GM12878 (cell line): ENCODE measurements at regions not wholly inside any gene's neighbourhood (a gene's known extent, or its start where the extent isn't known, plus 50 kb on each side); places are given as distances from the start of the nearest gene placed in this dataset.

ENCODE experiments used
- ATAC-seq: fragments of 200-7000 bp; cut with Tn5 transposase; 3 replicates; pipeline ENCODE4 v1.9.1; 2020; ENCODE audit warnings: mild to moderate bottlenecking, moderate library complexity
- BruUV-seq: library from RNA; stranded (reverse); fragments of 400-500 nt; replicated peaks from 2 replicates; lab custom pipeline; 2021; lab: Mats Ljungman, UMichigan
- CTCF ChIA-PET: fragments of 300-600 bp; sonication (Branson Sonifier 250); formaldehyde crosslinking; extraction: SDS; loops from one replicate; lab custom pipeline; 2021; ENCODE audit warnings: inconsistent platforms; lab: Yijun Ruan, JAX
- POLR2A ChIA-PET: fragments of 350-600 bp; formaldehyde crosslinking; extraction: SDS; loops from one replicate; lab custom pipeline; 2021; ENCODE audit warnings: inconsistent platforms; lab: Charles Lee
- RAD21 ChIA-PET: fragments of 300-600 bp; sonication (Branson Sonifier 250); formaldehyde crosslinking; loops from one replicate; lab custom pipeline; 2023; ENCODE audit warnings: antibody characterized with exemption; ENCODE audit not compliant: unreplicated experiment; lab: Charles Lee
- SMC1A ChIA-PET: fragments of 300-600 bp; sonication (Branson Sonifier 250); formaldehyde crosslinking; loops from one replicate; lab custom pipeline; 2023; ENCODE audit not compliant: unreplicated experiment, uncharacterized antibody; lab: Charles Lee
- DNase-seq: peaks from one replicate; pipeline ENCODE4 v3.0.0-alpha.2; 2011; ENCODE audit warnings: low read depth, low spot score
- FAIRE-seq: peaks from 3 replicates; lab custom pipeline; 2011; peaks lifted over from hg19 to GRCh38; lab: Jason Lieb, UNC
- H2AFZ ChIP-seq: 2 replicates; pipeline ENCODE4 v1.6.0; 2011; ENCODE audit warnings: low read depth, low read length, control low read depth; ENCODE audit not compliant: control insufficient read depth
- H3K27ac ChIP-seq: 2 replicates; pipeline ENCODE4 v1.5.1; 2011; ENCODE audit warnings: control low read depth; ENCODE audit not compliant: control insufficient read depth, insufficient read depth
- H3K27me3 ChIP-seq, 2 experiments: replicated peaks in 1 of 2; 2 replicates each; pipeline versions ENCODE4 v1.6.0 to v1.6.1; 2011; ENCODE audit warnings: low read length in 1 of 2; ENCODE audit not compliant: control insufficient read depth in 2 of 2, insufficient read depth in 2 of 2
- H3K36me3 ChIP-seq, 2 experiments: 2 replicates each; pipeline ENCODE4 v1.5.1; 2011; ENCODE audit warnings: low read length in 1 of 2; ENCODE audit not compliant: control insufficient read depth in 2 of 2, insufficient read depth in 2 of 2
- H3K4me1 ChIP-seq: 2 replicates; pipeline ENCODE4 v1.6.1; 2011; ENCODE audit warnings: mild to moderate bottlenecking, low read length, moderate library complexity, mixed read lengths; ENCODE audit not compliant: control insufficient read depth, insufficient read depth
- H3K4me2 ChIP-seq: 2 replicates; pipeline ENCODE4 v1.6.0; 2011; ENCODE audit warnings: control low read depth; ENCODE audit not compliant: control insufficient read depth, insufficient read depth
- H3K4me3 ChIP-seq: fragments of 200-600 bp; sonication (generic); 2 replicates; pipeline ENCODE4 v1.5.1; 2016
- H3K79me2 ChIP-seq: 2 replicates; pipeline ENCODE4 v1.6.0; 2011; ENCODE audit warnings: low read length; ENCODE audit not compliant: control insufficient read depth, insufficient read depth
- H3K9ac ChIP-seq: 2 replicates; pipeline ENCODE4 v1.8.0; 2011; ENCODE audit warnings: low read length, control low read depth, mixed read lengths; ENCODE audit not compliant: control insufficient read depth, insufficient read depth
- H3K9me3 ChIP-seq: replicated peaks from 3 replicates; pipeline ENCODE4 v1.5.1; 2011; ENCODE audit warnings: mild to moderate bottlenecking, low read length; ENCODE audit not compliant: control insufficient read depth, insufficient read depth
- H4K20me1 ChIP-seq: 2 replicates; pipeline ENCODE4 v1.6.0; 2011; ENCODE audit not compliant: control insufficient read depth, insufficient read depth
- BRCA1 ChIP-seq: IDR thresholded peaks from 2 replicates; pipeline ENCODE4 v1.6.1; 2011; ENCODE audit warnings: low read depth, low read length, improper control_type of control experiment
- CBX5 ChIP-seq: sonication (generic); IDR thresholded peaks from 2 replicates; pipeline ENCODE4 v1.6.1; 2016; ENCODE audit warnings: low read depth, moderate library complexity, mild to moderate bottlenecking, inconsistent platforms
- CEBPZ ChIP-seq: fragments of 150-350 bp; IDR thresholded peaks from 2 replicates; pipeline ENCODE4 v1.6.1; 2016; ENCODE audit warnings: low read depth, low read length
- IKZF1 ChIP-seq: fragments of 450-650 bp; conservative IDR thresholded peaks from 2 replicates; pipeline ENCODE4 v1.6.1; 2017; ENCODE audit warnings: antibody characterized with exemption, mild to moderate bottlenecking
- MEF2A ChIP-seq: IDR thresholded peaks from 2 replicates; pipeline ENCODE4 v1.6.1; 2011; ENCODE audit warnings: low read depth, mild to moderate bottlenecking, low read length, moderate library complexity; ENCODE audit not compliant: insufficient read depth
- PAX8 ChIP-seq: fragments of 450-650 bp; IDR thresholded peaks from 2 replicates; pipeline ENCODE4 v1.6.1; 2017; ENCODE audit warnings: mild to moderate bottlenecking, moderate library complexity
- PKNOX1 ChIP-seq: fragments of 450-650 bp; IDR thresholded peaks from 2 replicates; pipeline ENCODE4 v1.6.1; 2016; ENCODE audit warnings: mild to moderate bottlenecking
- POLR2AphosphoS5 ChIP-seq: IDR thresholded peaks from 2 replicates; pipeline ENCODE4 v1.6.1; 2011; ENCODE audit warnings: mild to moderate bottlenecking, low read length, inconsistent platforms
- RAD21 ChIP-seq: IDR thresholded peaks from 2 replicates; pipeline ENCODE4 v1.6.1; 2011; ENCODE audit warnings: mild to moderate bottlenecking, low read depth, low read length, moderate library complexity; ENCODE audit not compliant: insufficient read depth
- REST ChIP-seq: IDR thresholded peaks from 2 replicates; pipeline ENCODE4 v1.6.1; 2012; ENCODE audit warnings: mild to moderate bottlenecking, low read depth, low read length
- SIN3A ChIP-seq: IDR thresholded peaks from 2 replicates; pipeline ENCODE4 v1.6.1; 2012; ENCODE audit warnings: low read depth, low read length, improper control_type of control experiment
- SIX5 ChIP-seq: IDR thresholded peaks from 2 replicates; pipeline ENCODE4 v1.6.1; 2011; ENCODE audit warnings: mild to moderate bottlenecking, low read depth, low read length, moderate library complexity; ENCODE audit not compliant: severe bottlenecking
- TCF12 ChIP-seq: IDR thresholded peaks from 2 replicates; pipeline ENCODE4 v1.6.1; 2011; ENCODE audit warnings: low read depth, mild to moderate bottlenecking, low read length
- WGBS: methylation state at CpG from one replicate; pipeline ENCODE4 v1.1.6; 2016; ENCODE audit warnings: low lambda C conversion rate; ENCODE audit not compliant: insufficient replicate concordance, insufficient coverage; ENCODE audit errors: missing lambda C conversion rate; 5-methylcytosine and 5-hydroxymethylcytosine counted together
- in situ Hi-C: fragments of 300-500 bp; cut with MboI; formaldehyde crosslinking; loops from 9 replicates; pipeline ENCODE4 v1.14.3; 2018; ENCODE audit warnings: mixed read lengths
- intact Hi-C: fragments of 100-400 bp; cut with micrococcal nuclease; formaldehyde crosslinking; loops from one replicate; pipeline ENCODE4 v1.14.2; 2022; ENCODE audit not compliant: unreplicated experiment

DNA sequence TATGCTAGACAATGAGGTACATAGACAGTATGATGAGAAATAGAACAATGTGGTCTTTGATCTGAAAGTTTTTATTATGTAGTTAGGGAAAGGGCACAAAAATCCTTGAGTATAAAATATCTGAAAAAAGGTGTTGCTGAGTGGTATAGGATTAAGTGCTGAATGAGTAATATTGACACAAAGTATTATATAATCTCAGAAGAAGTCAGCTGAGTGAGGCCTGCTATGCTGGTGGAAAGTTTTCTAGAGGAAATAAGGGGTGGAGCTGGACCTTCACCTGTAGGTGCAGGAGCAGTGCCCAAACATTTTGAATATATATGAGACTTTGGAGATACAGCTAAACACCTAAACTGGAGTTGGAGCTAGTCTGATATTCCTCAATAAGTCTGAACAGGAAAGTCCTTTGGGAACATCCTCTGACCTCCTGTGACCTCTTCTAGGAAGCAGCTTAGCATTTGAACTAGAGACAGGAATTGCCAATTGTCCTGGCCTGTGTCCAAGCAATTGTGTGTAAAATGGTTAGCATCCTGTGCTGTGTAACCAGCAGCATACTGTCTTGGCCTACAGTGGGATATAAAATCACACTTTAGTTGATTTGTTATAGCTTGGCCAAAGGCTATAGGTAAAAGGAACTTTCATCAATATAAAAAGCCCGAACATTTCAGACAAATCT, 285.3 kb downstream of the ANKRD50 start:
- Histone ChIP-seq H3K27ac (no peak overlapping the region), H4K20me1 (no peaks in the 10 kb centered on the region), H3K27me3 (no peaks in the 10 kb centered on the region), H3K9me3 (no peaks in the 10 kb centered on the region), H2AFZ (no peak overlapping the region), H3K9ac (no peak overlapping the region), H3K4me2 (no peak overlapping the region), H3K36me3 (no peaks in the 10 kb centered on the region), H3K4me1 (no peaks in the 10 kb centered on the region), H3K79me2 (no peaks in the 10 kb centered on the region), H3K4me3 (no peak overlapping the region)
- WGBS = 0% methylated on average over 1 of the region's 1 CpG
- FAIRE-seq (no peak), ATAC-seq (no peak), DNase-seq (no peak)
- ChIA-PET SMC1A (no interaction called here), POLR2A (no interaction called here), CTCF (no interaction called here), RAD21 (no interaction called here)
- intact Hi-C loops (no loop called here), in situ Hi-C loops (no loop called here)
- BruUV-seq = no TSS peak
- TF ChIP-seq POLR2AphosphoS5 (no peak), MEF2A (no peak), IKZF1 (no peak), CBX5 (no peak), SIN3A (no peak), CEBPZ (no peak), BRCA1 (no peak), RAD21 (no peak), PKNOX1 (no peak), SIX5 (no peak), PAX8 (no peak), TCF12 (no peak), REST (no peak)
